ENCODE measurements at regions not wholly inside any gene's neighbourhood (a gene's known extent, or its start where the extent isn't known, plus 50 kb on each side); places are given as distances from the start of the nearest gene placed in this dataset.

DNA sequence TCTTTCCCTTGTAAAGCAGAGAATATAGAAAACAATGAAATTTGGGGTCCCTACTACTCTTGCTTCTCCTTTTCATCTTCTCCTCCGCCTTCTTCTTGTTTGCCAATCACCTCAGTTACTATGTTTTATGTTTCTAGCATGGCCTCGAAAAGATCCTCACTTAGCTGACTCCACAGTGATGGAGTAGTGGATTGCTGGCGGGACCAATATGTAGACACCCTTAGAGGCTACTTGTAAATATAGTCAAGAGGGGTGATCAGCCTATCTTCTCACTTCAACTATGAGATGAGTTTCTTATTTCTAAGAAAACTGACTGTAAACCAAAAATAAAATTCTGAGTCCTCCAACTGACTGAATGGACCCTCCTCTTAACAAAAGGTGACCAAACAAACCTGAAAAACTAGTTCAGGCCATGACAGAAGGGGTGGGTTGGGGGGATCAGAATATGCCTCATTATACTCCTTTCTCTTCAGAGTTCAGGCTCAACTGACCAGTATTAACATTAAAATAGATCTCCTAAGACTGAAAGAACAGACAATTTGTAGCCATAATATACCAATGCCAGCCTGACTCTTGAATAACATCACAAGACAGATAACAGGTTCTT, 829.0 kb downstream of the TLE4 start:
- DNase-seq = no peak

DNA sequence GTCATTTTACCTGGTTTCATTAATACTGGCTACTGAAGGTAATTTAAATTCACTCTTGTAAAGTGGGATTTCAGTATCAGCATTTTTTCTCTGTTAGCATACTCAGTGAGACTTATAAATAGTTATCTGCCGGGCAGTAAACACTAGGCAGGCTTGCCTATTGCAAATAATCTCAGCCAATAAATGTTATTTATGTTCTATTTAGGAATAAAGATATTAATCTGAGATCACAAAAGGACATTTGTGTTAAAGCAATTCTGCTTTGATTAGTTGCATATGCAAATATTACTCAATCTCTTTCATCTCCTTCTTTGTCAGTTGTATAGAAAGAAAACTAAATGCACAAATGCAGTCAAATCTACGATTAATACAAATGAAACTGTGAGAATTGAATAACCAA, 827.8 kb downstream of the TLE4 start:
- DNase-seq = no peak

DNA sequence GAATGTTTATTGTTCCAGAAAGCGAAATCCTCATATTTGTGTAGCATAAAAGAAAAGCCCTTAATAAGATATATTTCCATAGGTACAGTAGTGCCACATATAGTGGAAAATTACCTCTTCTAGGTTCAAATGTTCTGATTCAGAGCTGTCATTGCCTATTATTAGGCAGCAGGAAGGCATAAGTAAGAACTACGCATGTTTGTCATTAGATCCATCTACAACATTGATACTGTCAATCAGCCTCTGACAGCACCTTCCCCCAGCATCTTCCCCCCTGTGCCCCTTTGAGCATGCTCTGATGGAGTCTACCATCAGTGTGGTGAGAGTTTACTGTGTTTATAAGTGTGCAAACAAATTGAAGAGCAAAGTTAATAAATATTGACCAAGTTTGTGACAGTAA, 816.1 kb downstream of the TLE4 start:
- DNase-seq = no peak

DNA sequence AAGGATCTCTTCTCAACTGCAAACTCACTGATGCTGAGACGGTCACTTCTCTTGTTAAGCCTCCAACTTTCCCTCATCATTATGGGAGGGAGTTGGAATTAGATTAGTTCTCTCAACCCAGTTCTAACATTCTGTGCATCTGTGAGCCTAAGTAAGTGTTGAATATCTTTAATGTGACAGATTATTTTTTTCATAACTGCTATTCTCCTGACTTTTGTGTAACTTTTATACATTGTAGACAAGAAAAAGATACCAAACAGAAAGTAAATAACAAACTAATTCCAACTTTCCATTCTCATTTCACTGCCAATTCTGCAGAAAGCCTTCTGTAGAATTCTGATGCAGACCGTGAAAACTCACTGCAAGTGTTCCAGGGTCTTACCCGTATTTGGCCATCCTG, 813.5 kb downstream of the TLE4 start:
- DNase-seq = no peak

DNA sequence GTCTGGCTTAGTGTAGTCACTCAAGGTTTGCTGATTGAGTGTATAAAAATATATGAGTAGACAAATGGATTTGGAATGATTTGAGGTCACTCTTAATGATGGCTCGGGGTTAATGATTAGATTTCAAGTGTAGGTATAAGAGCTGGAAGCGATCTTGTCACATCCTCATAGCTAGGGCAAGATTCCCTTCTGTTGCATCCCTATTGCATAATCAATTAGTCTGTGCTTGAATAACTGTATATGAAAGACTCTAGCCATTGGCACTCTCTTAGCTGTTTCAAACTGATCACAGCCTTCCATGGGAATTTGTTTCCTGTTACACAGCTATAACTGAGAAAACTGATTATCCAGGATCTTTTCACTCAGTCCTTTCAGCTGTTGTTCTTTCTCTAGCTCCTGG, 811.6 kb downstream of the TLE4 start:
- no peak for DNase-seq

DNA sequence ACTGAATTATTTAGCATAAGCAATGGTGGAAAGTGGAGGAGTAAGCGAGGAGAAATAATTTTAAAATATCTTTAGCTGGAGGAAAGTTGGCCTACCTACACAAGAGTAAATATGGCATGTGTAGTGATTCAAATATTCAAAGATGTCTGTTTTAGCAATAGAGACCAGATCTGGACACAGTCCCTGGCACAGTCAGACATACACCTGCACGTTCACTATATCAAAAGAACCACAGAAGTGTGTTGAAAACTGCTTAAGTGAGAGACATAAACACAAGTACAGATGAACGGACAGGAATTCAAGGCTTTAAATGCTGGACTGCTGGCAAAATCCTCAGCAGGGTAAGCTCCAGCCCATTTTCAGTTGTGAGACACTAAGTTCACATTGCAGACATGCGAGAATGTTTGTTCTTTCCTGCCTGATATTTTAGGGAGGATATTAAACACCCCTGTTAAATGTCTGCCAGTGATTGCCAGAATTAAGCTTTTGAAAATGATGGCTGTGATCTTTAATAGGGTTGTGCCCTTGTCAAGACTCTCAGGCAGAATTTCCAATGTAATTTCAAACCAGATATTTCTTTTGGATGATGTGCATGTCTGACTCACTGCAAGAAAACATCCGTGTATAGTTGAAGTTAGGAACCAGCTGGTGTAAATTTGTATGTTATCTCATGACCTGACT, 810.6 kb downstream of the TLE4 start:
- no peak for DNase-seq

DNA sequence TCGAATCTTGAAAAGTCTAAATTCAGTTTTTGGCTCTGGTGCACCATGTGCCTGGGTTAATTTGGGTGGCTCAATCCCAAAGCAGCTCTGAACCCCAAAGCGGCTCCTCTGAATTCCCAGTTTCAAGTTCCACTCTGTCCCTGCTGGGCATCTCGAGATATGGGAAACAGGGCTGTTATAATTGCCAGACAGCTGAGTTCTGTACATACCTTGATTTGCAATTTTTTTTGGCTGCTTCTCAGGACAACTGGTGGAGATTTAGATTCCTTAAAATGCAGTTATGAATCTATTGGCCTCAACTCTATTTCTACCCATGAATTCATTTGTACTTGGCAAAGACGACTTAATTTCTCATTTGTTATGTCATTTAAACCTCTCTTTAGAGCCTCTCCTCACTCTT, 808.5 kb downstream of the TLE4 start:
- no peak for DNase-seq

DNA sequence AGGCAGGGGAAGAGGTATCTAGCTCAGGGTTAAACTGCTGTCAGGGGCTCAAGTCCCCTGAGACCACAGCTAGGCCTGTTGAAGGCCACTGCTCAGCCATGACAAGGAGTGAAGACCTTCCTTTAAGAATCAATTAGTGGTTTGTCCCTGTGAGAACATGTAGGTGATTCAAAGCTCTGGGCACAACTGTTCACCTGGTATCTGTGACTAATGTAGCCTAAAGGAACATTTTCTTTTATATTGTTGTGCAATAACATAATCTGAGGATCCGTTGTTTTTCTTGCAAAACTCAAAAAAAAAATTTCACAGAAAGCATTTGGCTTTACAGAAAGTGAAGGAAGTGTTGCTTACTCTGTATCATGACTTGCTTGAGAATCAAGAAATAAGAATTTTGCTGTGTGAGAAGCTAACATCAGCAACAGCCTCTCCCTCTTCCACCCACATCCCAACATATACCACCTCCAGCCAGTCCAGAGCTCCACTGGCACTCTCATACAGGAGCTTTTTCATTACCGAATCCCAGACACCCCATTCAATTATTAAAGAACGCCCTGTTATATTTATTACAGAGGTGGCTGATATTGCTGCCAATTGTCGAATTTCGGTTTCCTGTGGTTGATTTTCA, 807.0 kb downstream of the TLE4 start:
- DNase-seq = no peak

DNA sequence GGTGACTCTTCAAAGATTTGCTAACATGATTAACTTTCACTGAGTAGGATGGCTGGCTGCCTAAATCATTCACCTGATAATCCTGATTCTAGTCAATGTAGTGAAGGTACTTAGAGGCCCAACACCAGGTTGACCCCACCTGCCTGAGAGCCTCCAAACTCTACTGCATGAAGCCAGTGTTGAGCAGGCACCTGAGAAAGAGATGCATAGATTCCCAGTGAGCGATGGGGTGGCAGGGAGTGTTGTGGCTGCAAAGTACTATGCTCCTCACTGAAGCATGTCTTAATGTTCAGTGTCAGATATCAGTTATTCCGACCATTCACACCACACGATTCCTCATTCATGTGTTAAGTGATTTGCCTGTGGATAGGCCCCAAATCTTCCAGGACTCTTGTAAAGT, 804.4 kb downstream of the TLE4 start:
- DNase-seq = no peak

DNA sequence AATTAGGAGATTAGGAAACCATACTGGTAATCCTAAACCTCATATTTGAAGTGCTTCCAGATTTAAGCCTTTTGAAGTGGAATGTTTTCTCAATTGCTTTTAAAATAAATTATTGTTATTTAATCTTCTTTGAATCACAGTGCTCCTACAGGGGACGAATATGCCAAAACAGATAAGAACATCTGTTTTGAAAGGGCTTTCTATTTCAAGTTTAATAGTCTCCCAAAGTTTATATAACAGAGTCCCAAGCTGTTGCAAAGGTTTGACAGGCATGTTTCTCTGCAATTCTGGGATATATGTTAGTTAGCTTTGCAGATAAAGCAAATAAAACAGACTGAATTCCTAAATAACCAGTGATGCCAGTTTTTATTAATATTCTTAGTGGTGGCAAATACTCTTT, 803.7 kb downstream of the TLE4 start:
- peak; percentile 22 for DNase-seq

DNA sequence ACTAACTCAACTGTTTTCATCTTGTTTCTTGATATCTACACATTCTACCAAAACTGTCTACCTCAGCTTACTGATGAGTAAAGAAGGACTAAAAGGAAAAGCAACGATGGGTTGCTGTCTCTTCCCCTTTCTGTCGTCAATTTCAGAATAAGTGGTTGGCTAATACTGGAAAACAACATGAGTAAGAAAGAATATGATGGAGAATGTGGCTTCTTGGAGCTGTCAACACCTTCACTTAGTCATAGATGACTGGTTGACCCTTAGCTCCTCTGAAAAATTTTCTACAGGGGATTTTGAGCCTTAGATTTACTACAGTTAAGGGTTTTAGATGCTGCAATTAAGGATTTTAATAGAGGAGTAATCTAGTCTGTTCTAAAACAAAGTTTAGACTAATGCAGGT, 797.9 kb downstream of the TLE4 start:
- DNase-seq = no peak

DNA sequence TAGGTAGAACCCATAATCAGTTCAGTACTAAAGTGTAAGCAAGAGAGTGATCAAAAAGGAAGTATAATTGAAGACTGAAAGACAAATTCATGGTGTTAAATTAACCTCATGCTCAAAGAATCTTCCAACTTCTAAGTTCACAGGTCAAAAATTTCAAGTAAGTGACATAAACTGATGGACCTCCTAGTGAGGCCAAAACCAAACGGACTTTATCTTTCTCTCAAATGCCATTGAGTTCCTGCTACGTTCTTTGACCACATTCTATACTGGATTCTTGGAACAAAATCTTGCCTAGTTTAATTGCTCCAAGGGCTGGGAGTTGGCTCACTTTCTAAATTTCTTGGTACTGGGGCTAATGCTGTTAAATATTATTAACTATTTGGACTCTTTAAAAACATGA, 794.9 kb downstream of the TLE4 start:
- DNase-seq = no peak

DNA sequence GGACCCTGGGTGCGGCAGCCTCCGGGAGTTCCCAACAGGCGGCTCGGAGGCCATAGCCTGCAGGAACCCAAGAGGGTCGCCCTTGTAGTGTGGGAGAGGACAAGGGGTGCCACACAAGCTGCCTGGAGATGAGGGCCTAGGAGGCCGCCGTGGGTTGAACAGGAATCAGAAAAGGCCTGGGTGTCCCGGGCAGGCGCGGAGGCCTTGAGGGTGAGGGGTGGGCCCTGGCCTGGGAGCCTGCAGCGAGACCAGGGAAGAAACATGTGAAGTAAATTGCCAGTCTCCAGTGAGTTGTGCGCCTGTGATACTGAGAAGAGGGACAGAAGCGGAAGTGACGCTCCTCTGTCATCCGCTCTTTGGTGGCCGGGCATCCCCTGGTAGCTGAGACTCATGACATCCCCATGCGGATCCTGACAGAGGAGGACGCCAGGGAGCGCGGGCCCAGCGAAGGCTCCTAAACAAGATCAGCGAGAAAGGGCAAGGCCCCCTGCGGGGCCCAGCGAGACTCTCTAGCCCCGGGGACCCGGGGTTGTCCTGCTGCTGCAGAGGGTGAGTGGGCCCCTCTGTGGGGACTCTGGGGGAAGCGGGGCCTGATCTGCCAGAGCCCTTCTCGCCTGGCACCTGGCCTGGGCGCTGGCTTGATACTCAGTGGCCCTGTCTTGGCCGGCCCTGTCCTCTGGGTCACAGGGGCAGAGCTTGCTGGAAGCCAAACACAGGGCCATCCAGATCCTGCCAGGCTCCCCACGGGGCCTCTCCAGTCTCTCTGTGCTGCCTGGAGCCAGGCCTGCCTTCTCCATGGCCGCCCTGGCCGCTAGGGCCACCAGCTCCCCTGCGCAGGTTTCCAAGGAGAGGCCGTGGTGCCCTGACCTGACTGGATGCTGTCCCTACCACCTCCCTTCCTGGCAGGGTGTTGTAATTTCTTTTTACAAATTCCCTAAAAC, 788.4 kb downstream of the TLE4 start:
- DNase-seq = no peak

DNA sequence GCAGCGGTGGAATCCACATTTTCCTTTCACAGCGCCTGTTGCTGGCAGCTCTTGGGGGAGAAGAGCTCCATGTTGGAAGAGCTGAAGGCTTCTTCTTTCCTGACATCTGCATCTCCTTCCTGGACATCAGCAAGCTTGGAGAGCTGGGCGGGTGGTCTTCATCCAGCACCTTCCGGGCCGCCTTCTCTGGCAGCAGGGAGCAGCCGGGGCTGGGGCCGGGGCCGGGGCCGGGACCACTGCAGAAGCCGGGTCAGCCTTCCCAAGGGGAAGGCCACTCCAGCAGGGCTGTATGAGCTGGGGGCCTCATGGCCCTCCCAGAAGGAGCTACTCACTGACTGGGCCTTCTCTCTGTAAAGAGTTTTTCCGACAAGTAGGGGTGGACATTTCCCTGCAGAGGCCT, 787.5 kb downstream of the TLE4 start:
- DNase-seq = no peak

DNA sequence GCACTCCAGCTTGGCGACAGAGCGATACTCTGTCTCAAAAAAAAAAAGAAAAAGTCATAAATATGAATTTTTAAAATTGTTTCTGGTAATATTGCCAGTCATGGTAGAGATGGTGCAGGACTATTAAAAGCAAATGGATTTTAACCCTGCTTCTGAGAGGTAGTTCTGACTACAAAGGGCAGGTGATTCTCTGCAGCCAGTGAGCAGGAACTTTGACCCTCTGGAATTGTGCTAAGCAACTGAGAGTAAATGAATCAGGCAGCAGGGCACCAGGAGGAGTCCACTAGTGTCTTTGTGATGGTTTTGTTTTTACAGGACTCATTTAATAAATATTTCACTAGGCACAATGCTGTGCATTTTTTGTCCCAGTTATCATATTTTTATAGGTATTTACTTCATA, 781.2 kb downstream of the TLE4 start:
- no peak for DNase-seq

DNA sequence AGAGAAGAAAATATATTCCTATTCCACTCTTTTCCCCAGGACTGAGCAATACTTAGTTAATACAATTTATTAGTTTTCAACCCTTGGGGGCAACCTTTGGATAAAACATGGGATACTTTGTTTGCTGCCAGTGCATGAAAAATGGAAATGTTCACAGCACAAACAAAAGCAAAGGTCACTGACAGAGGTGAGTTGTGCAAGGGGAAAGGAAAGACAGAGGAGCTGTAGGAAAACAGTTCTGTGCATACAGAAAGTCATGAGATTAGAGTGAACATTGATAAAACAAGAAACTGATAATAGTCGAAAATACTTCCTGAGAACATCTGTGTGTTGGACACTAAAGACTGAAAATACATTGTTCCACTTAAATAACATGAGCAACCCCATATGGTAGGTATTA, 779.8 kb downstream of the TLE4 start:
- no peak for DNase-seq

DNA sequence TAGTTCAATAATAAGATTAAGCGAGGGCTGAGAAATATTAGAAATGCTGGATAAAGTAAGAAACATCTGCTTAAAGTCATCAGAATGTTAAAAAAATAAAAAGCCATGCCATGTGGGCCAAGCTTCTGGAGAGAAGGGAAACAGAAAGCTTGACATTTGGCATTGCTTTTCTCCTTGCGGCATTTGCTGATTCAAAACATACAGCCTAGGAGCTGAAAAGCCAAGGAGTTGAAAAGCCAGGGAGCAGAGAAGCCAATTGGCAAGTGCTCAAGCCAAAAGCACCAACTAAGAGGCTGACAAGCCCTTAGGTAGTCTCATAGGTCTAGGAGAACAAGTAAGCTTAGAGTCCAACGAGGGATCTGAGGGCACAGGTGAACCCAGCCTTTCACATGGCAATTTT, 754.3 kb downstream of the TLE4 start:
- DNase-seq = no peak

DNA sequence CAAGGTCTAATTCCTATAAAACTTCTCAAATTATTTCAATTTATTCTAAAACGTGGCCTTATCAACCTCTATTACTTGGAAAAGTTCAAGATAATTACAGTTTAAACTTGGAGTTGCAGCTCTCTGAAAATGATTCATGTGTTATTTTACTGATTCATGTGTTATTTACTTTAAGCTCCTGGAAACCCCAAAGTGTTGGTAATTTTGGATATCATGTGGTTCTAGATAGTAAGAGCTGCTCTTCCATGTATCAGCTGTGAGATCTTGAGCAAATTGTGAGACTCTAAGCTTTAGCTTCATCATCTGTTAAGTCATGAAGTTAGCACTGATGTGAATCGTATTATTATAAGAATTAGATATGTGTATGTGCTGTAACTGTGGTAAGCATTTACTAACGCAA, 749.2 kb downstream of the TLE4 start:
- DNase-seq = no peak

DNA sequence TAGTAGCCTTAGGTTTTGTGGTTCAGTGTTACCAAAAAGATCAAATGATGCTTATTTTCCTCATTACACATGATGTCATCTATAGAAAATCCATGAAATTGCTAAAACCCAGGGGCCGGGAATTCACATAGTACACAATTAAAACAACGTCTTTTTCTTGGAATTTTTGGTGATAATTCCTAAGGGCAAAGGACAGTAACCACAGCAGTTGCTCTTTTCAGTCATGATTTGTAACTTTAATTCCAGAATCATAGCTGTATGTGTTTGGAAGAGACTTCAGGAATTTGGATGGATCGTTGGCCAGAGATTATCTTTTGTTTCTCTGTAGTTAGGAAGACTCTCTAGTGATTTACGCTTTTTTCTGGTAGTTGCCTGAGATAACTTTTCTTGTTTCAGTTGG, 748.7 kb downstream of the TLE4 start:
- no peak for DNase-seq

DNA sequence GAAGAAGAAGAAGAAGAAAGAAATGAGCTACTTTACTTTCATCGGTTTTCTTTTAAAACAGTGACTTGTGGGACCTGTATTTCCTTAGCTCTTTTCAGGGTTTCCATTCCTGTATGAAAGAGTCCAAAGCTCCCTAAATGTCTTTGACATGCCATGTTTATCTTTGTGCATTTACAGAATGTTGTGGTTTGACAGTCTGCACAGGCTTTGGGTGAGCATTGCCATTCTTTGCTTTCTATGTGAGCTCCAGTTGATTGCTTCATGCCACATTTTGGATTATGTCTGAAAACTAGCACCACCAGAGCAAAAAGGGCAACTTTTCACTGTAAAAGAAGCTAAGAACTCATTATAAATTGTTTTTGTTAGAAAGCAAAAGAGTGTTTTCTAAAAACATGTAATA, 733.4 kb downstream of the TLE4 start:
- no peak for DNase-seq

DNA sequence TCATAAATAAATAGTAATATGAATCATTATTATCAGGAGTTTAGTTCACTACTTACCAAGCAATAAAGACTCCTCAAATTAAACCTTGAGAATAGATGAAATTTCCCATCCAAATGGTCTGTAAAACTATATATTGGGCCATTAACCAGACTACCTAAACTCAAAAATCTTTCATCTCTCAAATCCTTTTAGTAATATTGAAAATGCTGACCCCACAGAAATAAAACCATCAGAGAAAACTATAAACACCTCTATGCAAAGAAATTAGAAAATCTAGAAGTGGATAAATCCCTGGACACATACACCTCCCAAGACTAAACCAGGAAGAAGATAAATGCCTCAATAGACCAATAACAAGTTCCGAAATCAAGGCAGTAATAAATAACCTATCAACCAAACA, 723.2 kb downstream of the TLE4 start:
- DNase-seq = no peak

DNA sequence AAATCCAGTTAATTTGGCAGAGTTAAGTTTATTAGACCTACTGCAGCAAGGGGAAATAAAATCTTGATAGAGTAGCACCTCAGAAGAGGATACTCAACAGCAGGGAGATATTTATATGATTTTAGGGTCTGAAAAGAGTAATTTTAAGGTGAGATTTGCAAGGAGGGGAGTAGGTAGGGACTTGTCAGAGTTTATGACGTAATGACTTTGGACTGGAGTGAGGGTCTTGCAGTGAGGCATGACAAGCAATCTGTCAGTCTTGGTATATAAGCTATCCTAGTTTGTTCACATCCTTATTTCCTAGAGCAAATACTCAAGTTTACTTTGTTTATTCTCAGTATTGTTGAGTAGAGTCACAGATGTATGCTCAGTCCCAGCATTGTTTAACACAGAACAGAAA, 722.6 kb downstream of the TLE4 start:
- DNase-seq = no peak

DNA sequence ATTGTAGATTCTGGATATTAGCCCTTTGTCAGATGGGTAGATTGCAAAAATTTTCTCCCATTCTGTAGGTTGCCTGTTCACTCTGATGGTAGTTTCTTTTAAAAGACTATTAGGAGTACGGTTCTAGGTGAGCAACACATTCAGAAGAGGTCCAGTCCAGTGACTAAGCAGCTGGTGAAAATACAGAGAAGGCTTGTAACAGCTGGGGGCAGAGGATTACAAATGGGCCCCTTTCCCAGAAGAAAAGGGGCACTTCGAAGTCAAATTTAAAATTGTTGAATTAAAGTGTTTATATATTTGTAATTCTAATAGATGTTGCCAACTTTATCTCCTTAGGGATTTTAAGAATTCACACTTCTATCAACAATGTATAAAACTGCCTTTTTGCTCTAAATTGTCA, 720.5 kb downstream of the TLE4 start:
- no peak for DNase-seq

DNA sequence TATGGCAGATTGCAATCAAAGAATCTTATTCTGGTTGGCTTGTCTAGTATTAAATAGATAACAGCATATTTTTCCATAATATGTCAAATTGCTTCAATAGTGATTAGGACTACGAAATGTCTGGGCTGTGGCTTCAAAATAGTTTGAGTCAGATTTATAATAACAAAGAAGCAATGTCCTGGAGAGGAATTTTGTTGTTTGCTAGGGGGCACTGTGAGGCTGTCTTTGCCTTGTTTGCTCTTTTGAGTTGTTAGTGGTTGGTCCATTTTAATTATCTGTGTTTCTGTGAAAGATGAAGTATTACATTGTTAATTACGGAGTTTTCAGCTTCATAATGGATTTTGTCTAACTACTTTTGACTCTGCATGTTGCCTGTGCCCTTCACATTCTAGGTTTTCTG, 713.6 kb downstream of the TLE4 start:
- no peak for DNase-seq
